SK-N-SH treated with all-trans-retinoic acid at 6 μM for 48 hours (cell line): ENCODE measurements at regions not wholly inside any gene's neighbourhood (a gene's known extent, or its start where the extent isn't known, plus 50 kb on each side); places are given as distances from the start of the nearest gene placed in this dataset.

ENCODE experiments used
- ATAC-seq: fragments of 200-7000 bp; cut with Tn5 transposase; 3 replicates; pipeline ENCODE4 v1.9.1; 2020; ENCODE audit warnings: mild to moderate bottlenecking, moderate library complexity
- BACH2 ChIP-seq: fragments of 250-450 bp; sonication (Bioruptor Pico); IDR thresholded peaks from 2 replicates; pipeline ENCODE4 v1.9.0; 2021; ENCODE audit warnings: mild to moderate bottlenecking, borderline replicate concordance
- CSDC2 ChIP-seq: fragments of 250-450 bp; sonication (Bioruptor Pico); IDR thresholded peaks from 2 replicates; pipeline ENCODE4 v1.5.0; 2020; ENCODE audit warnings: mild to moderate bottlenecking, moderate library complexity
- CSRNP3 ChIP-seq: fragments of 250-450 bp; sonication (Bioruptor Pico); IDR thresholded peaks from 2 replicates; pipeline ENCODE4 v1.5.1; 2021; ENCODE audit warnings: mild to moderate bottlenecking, moderate library complexity
- ESRRG ChIP-seq: fragments of 250-450 bp; sonication (Bioruptor Pico); IDR thresholded peaks from 2 replicates; pipeline ENCODE4 v1.6.1; 2021; ENCODE audit warnings: mild to moderate bottlenecking
- GLIS3 ChIP-seq: fragments of 250-450 bp; sonication (Bioruptor Pico); IDR thresholded peaks from 2 replicates; pipeline ENCODE4 v1.5.0; 2020; ENCODE audit warnings: mild to moderate bottlenecking, moderate library complexity
- ISL1 ChIP-seq: fragments of 250-450 bp; sonication (Bioruptor Pico); IDR thresholded peaks from 2 replicates; pipeline ENCODE4 v2.1.2; 2022; ENCODE audit warnings: mild to moderate bottlenecking, moderate library complexity
- OSR1 ChIP-seq: fragments of 250-450 bp; sonication (Bioruptor Pico); IDR thresholded peaks from 2 replicates; pipeline ENCODE4 v1.8.0; 2022; ENCODE audit warnings: moderate library complexity, mild to moderate bottlenecking, inconsistent platforms
- PPARA ChIP-seq: fragments of 250-450 bp; sonication (Bioruptor Pico); IDR thresholded peaks from 2 replicates; pipeline ENCODE4 v1.5.0; 2020; ENCODE audit warnings: mild to moderate bottlenecking, borderline replicate concordance
- SNAI2 ChIP-seq: fragments of 250-450 bp; sonication (Bioruptor Pico); IDR thresholded peaks from 2 replicates; pipeline ENCODE4 v1.5.0; 2020; ENCODE audit warnings: mild to moderate bottlenecking, moderate library complexity
- TCF4 ChIP-seq: fragments of 250-450 bp; sonication (Bioruptor Pico); IDR thresholded peaks from 2 replicates; pipeline ENCODE4 v1.8.0; 2021; ENCODE audit warnings: mild to moderate bottlenecking, moderate library complexity, borderline replicate concordance
- TOX ChIP-seq: fragments of 250-450 bp; sonication (Bioruptor Pico); IDR thresholded peaks from 2 replicates; pipeline ENCODE4 v1.8.0; 2021; ENCODE audit warnings: mild to moderate bottlenecking, moderate library complexity, borderline replicate concordance
- ZC3H10 ChIP-seq: fragments of 250-450 bp; sonication (Bioruptor Pico); IDR thresholded peaks from 2 replicates; pipeline ENCODE4 v1.5.1; 2021; ENCODE audit warnings: mild to moderate bottlenecking, moderate library complexity
- ZFP30 ChIP-seq: fragments of 450-650 bp; formaldehyde crosslinking; IDR thresholded peaks from 2 replicates; pipeline ENCODE4 v1.5.0; 2022; ENCODE audit warnings: mild to moderate bottlenecking, moderate library complexity
- ZNF565 ChIP-seq: fragments of 450-650 bp; formaldehyde crosslinking; conservative IDR thresholded peaks from 2 replicates; pipeline ENCODE4 v1.5.0; 2020; ENCODE audit warnings: low read depth, mild to moderate bottlenecking, moderate library complexity
- ZNF70 ChIP-seq: fragments of 450-650 bp; formaldehyde crosslinking; IDR thresholded peaks from 2 replicates; pipeline ENCODE4 v1.5.0; 2020; ENCODE audit warnings: mild to moderate bottlenecking, moderate library complexity
- TF ChIP-seq, protein P1 (sequence below): fragments of 250-450 bp; sonication (Bioruptor Pico); IDR thresholded peaks from 2 replicates; pipeline ENCODE4 v1.5.1; 2020; ENCODE audit warnings: low read depth, mild to moderate bottlenecking, moderate library complexity
- TF ChIP-seq, protein P2 (sequence below): fragments of 250-450 bp; sonication (Bioruptor Pico); IDR thresholded peaks from 2 replicates; pipeline ENCODE4 v1.8.0; 2020; ENCODE audit warnings: mild to moderate bottlenecking, moderate library complexity, borderline replicate concordance
- TF ChIP-seq, protein P3 (sequence below): fragments of 250-450 bp; sonication (Bioruptor Pico); IDR thresholded peaks from 2 replicates; pipeline ENCODE4 v1.8.0; 2021; ENCODE audit warnings: low read depth, mild to moderate bottlenecking, moderate library complexity, borderline replicate concordance

GRCh38 chr7:156307193-156307592 lies 333.4 kb upstream of the RNF32 start:
- no peak for ATAC-seq
- TF ChIP-seq, protein P1, sequence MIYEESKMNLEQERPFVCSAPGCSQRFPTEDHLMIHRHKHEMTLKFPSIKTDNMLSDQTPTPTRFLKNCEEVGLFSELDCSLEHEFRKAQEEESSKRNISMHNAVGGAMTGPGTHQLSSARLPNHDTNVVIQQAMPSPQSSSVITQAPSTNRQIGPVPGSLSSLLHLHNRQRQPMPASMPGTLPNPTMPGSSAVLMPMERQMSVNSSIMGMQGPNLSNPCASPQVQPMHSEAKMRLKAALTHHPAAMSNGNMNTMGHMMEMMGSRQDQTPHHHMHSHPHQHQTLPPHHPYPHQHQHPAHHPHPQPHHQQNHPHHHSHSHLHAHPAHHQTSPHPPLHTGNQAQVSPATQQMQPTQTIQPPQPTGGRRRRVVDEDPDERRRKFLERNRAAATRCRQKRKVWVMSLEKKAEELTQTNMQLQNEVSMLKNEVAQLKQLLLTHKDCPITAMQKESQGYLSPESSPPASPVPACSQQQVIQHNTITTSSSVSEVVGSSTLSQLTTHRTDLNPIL = no peak
- no peak for TF ChIP-seq BACH2
- no peak for TF ChIP-seq CSRNP3
- no peak for TF ChIP-seq ESRRG (CRISPR knock-in tag)
- no peak for TF ChIP-seq ZC3H10 (CRISPR knock-in tag)
- no peak for TF ChIP-seq ZNF70 (CRISPR knock-in tag)
- no peak for TF ChIP-seq PPARA (CRISPR knock-in tag)
- no peak for TF ChIP-seq CSDC2
- no peak for TF ChIP-seq GLIS3
- TF ChIP-seq ZNF565 (CRISPR knock-in tag) = no peak

- TF ChIP-seq CSRNP3 = no peak
- no peak for TF ChIP-seq SNAI2 (CRISPR knock-in tag)
- no peak for TF ChIP-seq CSDC2
- TF ChIP-seq ISL1 (CRISPR knock-in tag) = no peak
- no peak for TF ChIP-seq TCF4 (CRISPR knock-in tag)
- no peak for TF ChIP-seq ZC3H10 (CRISPR knock-in tag)
- TF ChIP-seq, protein P1 = no peak
- TF ChIP-seq, protein P2, sequence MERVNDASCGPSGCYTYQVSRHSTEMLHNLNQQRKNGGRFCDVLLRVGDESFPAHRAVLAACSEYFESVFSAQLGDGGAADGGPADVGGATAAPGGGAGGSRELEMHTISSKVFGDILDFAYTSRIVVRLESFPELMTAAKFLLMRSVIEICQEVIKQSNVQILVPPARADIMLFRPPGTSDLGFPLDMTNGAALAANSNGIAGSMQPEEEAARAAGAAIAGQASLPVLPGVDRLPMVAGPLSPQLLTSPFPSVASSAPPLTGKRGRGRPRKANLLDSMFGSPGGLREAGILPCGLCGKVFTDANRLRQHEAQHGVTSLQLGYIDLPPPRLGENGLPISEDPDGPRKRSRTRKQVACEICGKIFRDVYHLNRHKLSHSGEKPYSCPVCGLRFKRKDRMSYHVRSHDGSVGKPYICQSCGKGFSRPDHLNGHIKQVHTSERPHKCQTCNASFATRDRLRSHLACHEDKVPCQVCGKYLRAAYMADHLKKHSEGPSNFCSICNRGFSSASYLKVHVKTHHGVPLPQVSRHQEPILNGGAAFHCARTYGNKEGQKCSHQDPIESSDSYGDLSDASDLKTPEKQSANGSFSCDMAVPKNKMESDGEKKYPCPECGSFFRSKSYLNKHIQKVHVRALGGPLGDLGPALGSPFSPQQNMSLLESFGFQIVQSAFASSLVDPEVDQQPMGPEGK (CRISPR knock-in tag) = no peak
- no peak for TF ChIP-seq PPARA (CRISPR knock-in tag)
- TF ChIP-seq GLIS3 = no peak
- TF ChIP-seq BACH2 = no peak
- TF ChIP-seq ZNF565 (CRISPR knock-in tag) = no peak
- TF ChIP-seq ESRRG (CRISPR knock-in tag) = no peak
- TF ChIP-seq, protein P3, sequence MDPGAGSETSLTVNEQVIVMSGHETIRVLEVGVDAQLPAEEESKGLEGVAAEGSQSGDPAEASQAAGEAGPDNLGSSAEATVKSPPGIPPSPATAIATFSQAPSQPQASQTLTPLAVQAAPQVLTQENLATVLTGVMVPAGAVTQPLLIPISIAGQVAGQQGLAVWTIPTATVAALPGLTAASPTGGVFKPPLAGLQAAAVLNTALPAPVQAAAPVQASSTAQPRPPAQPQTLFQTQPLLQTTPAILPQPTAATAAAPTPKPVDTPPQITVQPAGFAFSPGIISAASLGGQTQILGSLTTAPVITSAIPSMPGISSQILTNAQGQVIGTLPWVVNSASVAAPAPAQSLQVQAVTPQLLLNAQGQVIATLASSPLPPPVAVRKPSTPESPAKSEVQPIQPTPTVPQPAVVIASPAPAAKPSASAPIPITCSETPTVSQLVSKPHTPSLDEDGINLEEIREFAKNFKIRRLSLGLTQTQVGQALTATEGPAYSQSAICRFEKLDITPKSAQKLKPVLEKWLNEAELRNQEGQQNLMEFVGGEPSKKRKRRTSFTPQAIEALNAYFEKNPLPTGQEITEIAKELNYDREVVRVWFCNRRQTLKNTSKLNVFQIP = no peak
- TF ChIP-seq ZFP30 (CRISPR knock-in tag) = no peak
- no peak for TF ChIP-seq OSR1 (CRISPR knock-in tag)
- no peak for TF ChIP-seq TOX (CRISPR knock-in tag)
- ATAC-seq = no peak
Observed at GRCh38 chr7:156305351-156305750, 335.2 kb upstream of the RNF32 start.

DNA sequence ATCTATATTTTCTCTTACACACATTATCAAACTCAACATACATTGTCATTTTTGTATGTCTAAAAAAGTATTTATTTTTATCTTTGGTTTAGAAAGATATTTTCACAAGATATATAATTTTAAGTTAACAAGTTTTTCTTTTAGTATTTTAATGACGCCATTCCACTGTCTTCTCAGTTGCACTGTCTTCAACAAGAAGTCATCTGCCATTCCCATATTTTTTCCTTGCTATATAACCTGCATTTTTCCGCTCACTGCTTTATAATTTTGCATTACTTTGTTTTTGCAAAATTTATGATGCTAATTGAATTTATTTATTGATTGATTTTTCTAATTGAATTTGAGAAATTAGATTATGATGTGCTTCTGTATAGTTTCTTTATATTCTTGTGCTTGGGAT lies 357.8 kb upstream of the RNF32 start:
- no peak for ATAC-seq
- TF ChIP-seq, protein P1 = no peak
- TF ChIP-seq ZC3H10 (CRISPR knock-in tag) (no peak), CSDC2 (no peak), GLIS3 (no peak), TOX (CRISPR knock-in tag) (no peak), ZFP30 (CRISPR knock-in tag) (no peak), OSR1 (CRISPR knock-in tag) (no peak), PPARA (CRISPR knock-in tag) (no peak)
- TF ChIP-seq, protein P2 (CRISPR knock-in tag) = no peak
